CD14-positive monocyte (primary cell): ENCODE measurements at regions not wholly inside any gene's neighbourhood (a gene's known extent, or its start where the extent isn't known, plus 50 kb on each side); places are given as distances from the start of the nearest gene placed in this dataset.

ENCODE experiments used
- DNase-seq, 3 donors: peaks; one replicate each; pipeline ENCODE4 v3.0.0-alpha.2; 2011 to 2022
- H2AFZ ChIP-seq: 2 replicates; pipeline ENCODE4 v1.6.0; 2012; ENCODE audit warnings: mild to moderate bottlenecking, low read depth, low read length, inconsistent platforms; ENCODE audit not compliant: insufficient read depth, poor library complexity, severe bottlenecking
- H3K27ac ChIP-seq, 2 donors: 1 replicate in 1 of 2; 2 replicates in 1 of 2; pipeline ENCODE4 v1.5.1; 2012 to 2013; ENCODE audit warnings: low read length in 2 of 2, control low read depth in 1 of 2, inconsistent platforms in 1 of 2, low read depth in 1 of 2, mild to moderate bottlenecking in 1 of 2
- H3K27me3 ChIP-seq, 2 donors: one replicate each; pipeline versions ENCODE4 v1.6.0 to v1.6.1; 2011 to 2013; ENCODE audit warnings: low read length in 2 of 2; ENCODE audit not compliant: control insufficient read depth in 2 of 2, insufficient read depth in 2 of 2
- H3K36me3 ChIP-seq, 2 donors: replicated peaks in 1 of 2; 1 replicate in 1 of 2; 2 replicates in 1 of 2; pipeline versions ENCODE4 v1.5.1 to v1.6.1; 2012 to 2013; ENCODE audit warnings: low read length in 2 of 2, control low read depth in 1 of 2, inconsistent platforms in 1 of 2, mild to moderate bottlenecking in 1 of 2; ENCODE audit not compliant: insufficient read depth in 2 of 2, control insufficient read depth in 1 of 2
- H3K4me1 ChIP-seq, 2 donors: 1 replicate in 1 of 2; 2 replicates in 1 of 2; pipeline versions ENCODE4 v1.5.1 to v1.6.1; 2012 to 2013; ENCODE audit warnings: low read length in 2 of 2, control low read depth in 1 of 2, inconsistent platforms in 1 of 2, mild to moderate bottlenecking in 1 of 2, moderate library complexity in 1 of 2; ENCODE audit not compliant: insufficient read depth in 2 of 2, control insufficient read depth in 1 of 2
- H3K4me2 ChIP-seq: replicated peaks from 2 replicates; pipeline ENCODE3; 2012; ENCODE audit warnings: low read length, moderate library complexity, mild to moderate bottlenecking; ENCODE audit not compliant: poor library complexity, severe bottlenecking; ENCODE audit errors: extremely low read depth
- H3K4me3 ChIP-seq, 3 experiments: fragments of 200-600 bp in 1 of 3; sonication (generic) in 1 of 3; replicated peaks in 1 of 3; 1 replicate in 2 of 3; 2 replicates in 1 of 3; pipeline ENCODE4 v1.5.1; 2011 to 2013; ENCODE audit warnings: low read length in 3 of 3, mild to moderate bottlenecking in 3 of 3, control low read depth in 2 of 3, low read depth in 2 of 3, inconsistent platforms in 1 of 3, moderate library complexity in 1 of 3
- H3K79me2 ChIP-seq: 2 replicates; pipeline ENCODE4 v1.6.0; 2012; ENCODE audit warnings: mild to moderate bottlenecking, control low read depth, inconsistent platforms, low read length, moderate library complexity; ENCODE audit not compliant: insufficient read depth
- H3K9ac ChIP-seq: 2 replicates; pipeline ENCODE4 v1.6.0; 2017; ENCODE audit warnings: low read length, mild to moderate bottlenecking; ENCODE audit not compliant: insufficient read depth, poor library complexity, severe bottlenecking
- H3K9me3 ChIP-seq, 2 donors: replicated peaks in 1 of 2; 1 replicate in 1 of 2; 2 replicates in 1 of 2; pipeline versions ENCODE4 v1.5.1 to v1.6.1; 2012 to 2013; ENCODE audit warnings: low read length in 2 of 2, control low read depth in 1 of 2; ENCODE audit not compliant: control insufficient read depth in 1 of 2, insufficient read depth in 1 of 2
- H4K20me1 ChIP-seq: 2 replicates; pipeline ENCODE4 v1.6.0; 2012; ENCODE audit warnings: mild to moderate bottlenecking, low read length, control low read depth, moderate library complexity; ENCODE audit not compliant: insufficient read depth
- H3K27ac Mint-ChIP-seq, 7 donors: one replicate each; pipeline ENCODE4 v1.8.0; 2020; ENCODE audit warnings: mild to moderate bottlenecking in 7 of 7, mixed read lengths in 7 of 7, moderate library complexity in 6 of 7, inconsistent platforms in 2 of 7
- H3K27me3 Mint-ChIP-seq, 3 donors: one replicate each; pipeline ENCODE4 v1.8.0; 2021 to 2022; ENCODE audit warnings: low read depth in 3 of 3, mild to moderate bottlenecking in 3 of 3, mixed read lengths in 3 of 3, moderate library complexity in 3 of 3, inconsistent platforms in 1 of 3
- H3K36me3 Mint-ChIP-seq, 2 donors: one replicate each; pipeline ENCODE4 v1.8.0; 2020; ENCODE audit warnings: mixed read lengths in 2 of 2, inconsistent platforms in 1 of 2, mild to moderate bottlenecking in 1 of 2
- H3K4me1 Mint-ChIP-seq: one replicate; pipeline ENCODE4 v1.8.0; 2020; ENCODE audit warnings: mild to moderate bottlenecking, mixed read lengths
- H3K4me3 Mint-ChIP-seq, 2 donors: one replicate each; pipeline ENCODE4 v1.8.0; 2020; ENCODE audit warnings: mild to moderate bottlenecking in 2 of 2, mixed read lengths in 2 of 2, moderate library complexity in 1 of 2
- H3K9me3 Mint-ChIP-seq, 7 donors: one replicate each; pipeline ENCODE4 v1.8.0; 2020 to 2022; ENCODE audit warnings: mixed read lengths in 7 of 7, mild to moderate bottlenecking in 6 of 7, moderate library complexity in 6 of 7, inconsistent platforms in 2 of 7
- WGBS: methylation state at CpG from one replicate; pipeline ENCODE4 v1.1.5; 2013; ENCODE audit warnings: missing lambda C conversion rate; ENCODE audit not compliant: insufficient coverage; 5-methylcytosine and 5-hydroxymethylcytosine counted together
- intact Hi-C, 2 donors: fragments of 100-400 bp; cut with micrococcal nuclease; formaldehyde crosslinking; loops; one replicate each; pipeline versions ENCODE4 v1.15.0 to v1.15.1; 2023
- TF ChIP-seq, protein P1 (sequence below): fragments of 200-600 bp; IDR thresholded peaks from one replicate; pipeline ENCODE4 v1.8.0; 2022; ENCODE audit warnings: antibody characterized with exemption, mild to moderate bottlenecking

GRCh38 chr10:60575105-60575504 is 185.4 kb upstream of the ANK3 start:
- Histone ChIP-seq H3K9ac (no peak overlapping the region), H3K27me3 (peaks cover 0 to 4% of the 10 kb centered on the region in 2 donors), H3K4me1 (peaks cover 0 to 4% of the 10 kb centered on the region in 2 donors), H3K36me3 (no peaks in the 10 kb centered on the region), H3K4me2 (no peak overlapping the region), H3K4me3 (no peak overlapping the region), H3K27ac (no peak overlapping the region), H4K20me1 (no peaks in the 10 kb centered on the region), H2AFZ (no peak overlapping the region), H3K79me2 (no peaks in the 10 kb centered on the region), H3K9me3 (no peaks in the 10 kb centered on the region)
- no peaks in the 10 kb centered on the region for H3K36me3 Mint-ChIP-seq
- H3K9me3 Mint-ChIP-seq = peaks cover 0 to 7% (median 0%) of the 10 kb centered on the region in 7 donors
- no peak overlapping the region for H3K4me3 Mint-ChIP-seq
- intact Hi-C loops = no loop called here
- H3K4me1 Mint-ChIP-seq = peaks cover 18% of the 10 kb centered on the region
- no peak overlapping the region for H3K27ac Mint-ChIP-seq
- no peak for DNase-seq
- TF ChIP-seq, protein P1, sequence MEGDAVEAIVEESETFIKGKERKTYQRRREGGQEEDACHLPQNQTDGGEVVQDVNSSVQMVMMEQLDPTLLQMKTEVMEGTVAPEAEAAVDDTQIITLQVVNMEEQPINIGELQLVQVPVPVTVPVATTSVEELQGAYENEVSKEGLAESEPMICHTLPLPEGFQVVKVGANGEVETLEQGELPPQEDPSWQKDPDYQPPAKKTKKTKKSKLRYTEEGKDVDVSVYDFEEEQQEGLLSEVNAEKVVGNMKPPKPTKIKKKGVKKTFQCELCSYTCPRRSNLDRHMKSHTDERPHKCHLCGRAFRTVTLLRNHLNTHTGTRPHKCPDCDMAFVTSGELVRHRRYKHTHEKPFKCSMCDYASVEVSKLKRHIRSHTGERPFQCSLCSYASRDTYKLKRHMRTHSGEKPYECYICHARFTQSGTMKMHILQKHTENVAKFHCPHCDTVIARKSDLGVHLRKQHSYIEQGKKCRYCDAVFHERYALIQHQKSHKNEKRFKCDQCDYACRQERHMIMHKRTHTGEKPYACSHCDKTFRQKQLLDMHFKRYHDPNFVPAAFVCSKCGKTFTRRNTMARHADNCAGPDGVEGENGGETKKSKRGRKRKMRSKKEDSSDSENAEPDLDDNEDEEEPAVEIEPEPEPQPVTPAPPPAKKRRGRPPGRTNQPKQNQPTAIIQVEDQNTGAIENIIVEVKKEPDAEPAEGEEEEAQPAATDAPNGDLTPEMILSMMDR = no peak
- WGBS = 92% methylated on average over 2 of the region's 6 CpGs
- H3K27me3 Mint-ChIP-seq = peaks cover 2 to 10% (median 9%) of the 10 kb centered on the region in 3 donors

- Mint-ChIP-seq H3K4me1 (peaks cover 18% of the 10 kb centered on the region), H3K36me3 (no peaks in the 10 kb centered on the region), H3K27ac (no peak overlapping the region), H3K9me3 (peaks cover 0 to 7% (median 0%) of the 10 kb centered on the region in 7 donors), H3K4me3 (no peak overlapping the region), H3K27me3 (peaks cover 2 to 10% (median 9%) of the 10 kb centered on the region in 3 donors)
- H3K9ac ChIP-seq = no peak overlapping the region
- DNase-seq = no peak
- TF ChIP-seq, protein P1 = no peak
- H3K4me3 ChIP-seq = no peak overlapping the region
- peaks cover 0 to 4% of the 10 kb centered on the region in 2 donors for H3K27me3 ChIP-seq
- no peaks in the 10 kb centered on the region for H3K79me2 ChIP-seq
- H3K4me2 ChIP-seq = no peak overlapping the region
- intact Hi-C loops = no loop called here
- peaks cover 0 to 4% of the 10 kb centered on the region in 2 donors for H3K4me1 ChIP-seq
- WGBS = no CpG with 5 or more reads among the region's 4 CpGs
- H3K27ac ChIP-seq = no peak overlapping the region
- H4K20me1 ChIP-seq = no peaks in the 10 kb centered on the region
- H2AFZ ChIP-seq = no peak overlapping the region
- no peaks in the 10 kb centered on the region for H3K9me3 ChIP-seq
- no peaks in the 10 kb centered on the region for H3K36me3 ChIP-seq
Observed at GRCh38 chr10:60574388-60574787, 184.7 kb upstream of the ANK3 start.
